ENCODE measurements at regions not wholly inside any gene's neighbourhood (a gene's known extent, or its start where the extent isn't known, plus 50 kb on each side); places are given as distances from the start of the nearest gene placed in this dataset.
A peak's percentile ranks its signal among the peaks of the same experiment; 100 is the strongest.

DNA sequence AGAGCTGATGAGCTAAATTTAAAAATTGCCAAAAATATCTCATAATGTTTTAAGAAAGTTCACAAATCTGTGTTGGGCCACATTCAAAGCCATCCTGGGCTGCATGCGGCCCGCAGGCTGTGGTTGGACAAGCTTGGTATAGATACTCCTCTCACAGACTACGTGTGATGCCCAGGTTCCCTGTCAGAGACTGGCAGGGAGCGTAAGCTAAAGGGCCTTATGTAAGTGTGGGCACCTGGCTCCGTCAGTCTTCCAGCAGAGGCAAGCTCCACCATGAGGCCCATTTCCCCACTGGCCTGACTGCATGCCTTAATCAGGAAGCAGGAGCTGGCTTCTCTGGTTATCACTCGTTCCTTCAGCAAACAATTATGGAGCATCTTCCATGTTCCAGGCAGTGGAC is 200.2 kb downstream of the FOXO1 start (continued):
- TF ChIP-seq, protein P1, sequence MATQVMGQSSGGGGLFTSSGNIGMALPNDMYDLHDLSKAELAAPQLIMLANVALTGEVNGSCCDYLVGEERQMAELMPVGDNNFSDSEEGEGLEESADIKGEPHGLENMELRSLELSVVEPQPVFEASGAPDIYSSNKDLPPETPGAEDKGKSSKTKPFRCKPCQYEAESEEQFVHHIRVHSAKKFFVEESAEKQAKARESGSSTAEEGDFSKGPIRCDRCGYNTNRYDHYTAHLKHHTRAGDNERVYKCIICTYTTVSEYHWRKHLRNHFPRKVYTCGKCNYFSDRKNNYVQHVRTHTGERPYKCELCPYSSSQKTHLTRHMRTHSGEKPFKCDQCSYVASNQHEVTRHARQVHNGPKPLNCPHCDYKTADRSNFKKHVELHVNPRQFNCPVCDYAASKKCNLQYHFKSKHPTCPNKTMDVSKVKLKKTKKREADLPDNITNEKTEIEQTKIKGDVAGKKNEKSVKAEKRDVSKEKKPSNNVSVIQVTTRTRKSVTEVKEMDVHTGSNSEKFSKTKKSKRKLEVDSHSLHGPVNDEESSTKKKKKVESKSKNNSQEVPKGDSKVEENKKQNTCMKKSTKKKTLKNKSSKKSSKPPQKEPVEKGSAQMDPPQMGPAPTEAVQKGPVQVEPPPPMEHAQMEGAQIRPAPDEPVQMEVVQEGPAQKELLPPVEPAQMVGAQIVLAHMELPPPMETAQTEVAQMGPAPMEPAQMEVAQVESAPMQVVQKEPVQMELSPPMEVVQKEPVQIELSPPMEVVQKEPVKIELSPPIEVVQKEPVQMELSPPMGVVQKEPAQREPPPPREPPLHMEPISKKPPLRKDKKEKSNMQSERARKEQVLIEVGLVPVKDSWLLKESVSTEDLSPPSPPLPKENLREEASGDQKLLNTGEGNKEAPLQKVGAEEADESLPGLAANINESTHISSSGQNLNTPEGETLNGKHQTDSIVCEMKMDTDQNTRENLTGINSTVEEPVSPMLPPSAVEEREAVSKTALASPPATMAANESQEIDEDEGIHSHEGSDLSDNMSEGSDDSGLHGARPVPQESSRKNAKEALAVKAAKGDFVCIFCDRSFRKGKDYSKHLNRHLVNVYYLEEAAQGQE (IDR thresholded peaks at IDR 0.05; ENCODE audit: borderline replicate concordance): no peak
- TF ChIP-seq, protein P1 (CRISPR knock-in tag; IDR thresholded peaks at IDR 0.05; ENCODE audit: low read depth): no peak

DNA sequence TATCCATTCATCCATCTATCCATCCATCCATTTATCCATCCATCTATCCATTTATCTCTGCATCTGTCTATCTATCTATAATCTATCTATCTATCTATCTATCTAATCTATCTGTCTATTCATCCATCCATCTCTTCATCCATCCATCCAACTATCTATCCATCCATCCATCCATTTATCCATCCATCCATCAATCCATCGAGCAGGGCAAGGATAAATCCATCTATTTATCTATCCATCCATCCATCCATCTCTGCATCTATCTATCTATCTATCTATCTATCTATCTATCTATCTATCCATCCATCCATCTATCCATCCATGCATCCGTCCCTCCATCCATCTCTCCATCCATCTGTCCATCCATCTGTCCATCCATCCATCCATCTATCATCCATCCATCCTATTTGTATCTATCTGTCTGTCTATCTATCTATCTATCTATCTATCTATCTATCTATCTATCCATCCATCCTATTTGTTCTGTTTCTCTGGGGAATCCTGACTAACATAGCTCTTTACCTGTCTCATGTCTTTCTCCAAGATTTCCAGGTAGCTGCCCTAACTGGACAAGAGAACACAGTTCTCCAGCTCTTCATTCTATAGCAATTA is 198.1 kb downstream of the FOXO1 start:
- Histone ChIP-seq H3K9me3 (replicated peaks; ENCODE audit: control insufficient read depth, insufficient read depth, low read depth, low read length) (no peaks in the 10 kb centered on the region), H3K27ac (ENCODE audit: extremely low read depth, low read depth, low read length) (no peak overlapping the region), H3K4me1 (replicated peaks in 1 of 2; ENCODE audit: control insufficient read depth in 2 of 2, insufficient read depth in 2 of 2, low read length in 2 of 2) (no peaks in the 10 kb centered on the region), H3K4me2 (ENCODE audit: insufficient read depth, low read length) (no peak overlapping the region), H3K79me2 (ENCODE audit: control insufficient read depth, insufficient read depth, low read length) (no peaks in the 10 kb centered on the region), H3K27me3 (ENCODE audit: control insufficient read depth in 2 of 2, insufficient read depth in 2 of 2, low read length in 2 of 2) (peaks cover 0 to 2% of the 10 kb centered on the region in 2 experiments; a peak in 2 of 5 replicates), H2AFZ (ENCODE audit: low read depth, low read length) (no peak overlapping the region), H3K4me3 (no peak overlapping the region), H3K36me3 (ENCODE audit: control insufficient read depth, insufficient read depth, low read length) (no peaks in the 10 kb centered on the region), H3K9me1 (ENCODE audit: control insufficient read depth, insufficient read depth, low read length) (no peaks in the 10 kb centered on the region), H4K20me1 (replicated peaks; ENCODE audit: control insufficient read depth, insufficient read depth, low read length) (no peaks in the 10 kb centered on the region), H3K9ac (ENCODE audit: insufficient read depth in 1 of 2, low read depth in 2 of 2, low read length in 2 of 2) (no peak overlapping the region)
- CTCF ChIA-PET (ENCODE audit: low intra/inter-chr PET ratio): no interaction called here
- BruUV-seq (replicated peaks): no TSS peak
- in situ Hi-C loops (cut with MboI): no loop called here
- FAIRE-seq (no peak), ATAC-seq (no peak), DNase-seq (ENCODE audit: extremely low read depth in 1 of 4, low spot score in 3 of 4) (no peak)
- POLR2A ChIA-PET: no interaction called here
- 0% methylated on average over 1 of the region's 2 CpGs for WGBS (ENCODE audit: insufficient coverage, low coverage, missing lambda C conversion rate)
- intact Hi-C loops (cut with micrococcal nuclease): no loop called here
- TF ChIP-seq TEAD4 (IDR thresholded peaks at IDR 0.05; ENCODE audit: low read length): no peak
- no peak for TF ChIP-seq TEAD4 (CRISPR knock-in tag; IDR thresholded peaks at IDR 0.05; ENCODE audit: borderline replicate concordance)
- peak; percentile 48 for TF ChIP-seq DACH1 (IDR thresholded peaks at IDR 0.05; ENCODE audit: partially characterized antibody)
